K562 (cell line): ENCODE measurements at regions not wholly inside any gene's neighbourhood (a gene's known extent, or its start where the extent isn't known, plus 50 kb on each side); places are given as distances from the start of the nearest gene placed in this dataset.

Source experiments
- ATAC-seq: fragments of 200-7000 bp; cut with Tn5 transposase; 3 replicates; pipeline ENCODE4 v1.9.1; 2020; ENCODE audit warnings: moderate library complexity
- BruUV-seq: library from RNA; stranded (reverse); fragments of 400-500 nt; replicated peaks from 2 replicates; lab custom pipeline; 2021; lab: Mats Ljungman, UMichigan
- CTCF ChIA-PET: fragments of 300-600 bp; formaldehyde crosslinking; extraction: SDS; loops from one replicate; lab custom pipeline; 2021; ENCODE audit warnings: low intra/inter-chr PET ratio; lab: Yijun Ruan, JAX
- POLR2A ChIA-PET: fragments of 300-600, 350-650 bp; sonication (Branson Sonifier 250); formaldehyde crosslinking; extraction: SDS; loops from one replicate; lab custom pipeline; 2021; ENCODE audit warnings: antibody characterized with exemption, inconsistent platforms; lab: Yijun Ruan, JAX
- DNase-seq, 4 experiments: peaks; one replicate each; pipeline versions ENCODE4 v3.0.0 to v3.0.0-alpha.2; 2011 to 2018; ENCODE audit warnings: low spot score in 3 of 4, mixed read lengths in 3 of 4; ENCODE audit errors: extremely low read depth in 1 of 4
- FAIRE-seq: peaks from 2 replicates; lab custom pipeline; 2011; peaks lifted over from hg19 to GRCh38; lab: Jason Lieb, UNC
- H2AFZ ChIP-seq: 2 replicates; pipeline ENCODE4 v1.6.0; 2011; ENCODE audit warnings: low read depth, low read length, control low read depth, inconsistent platforms
- H3K27ac ChIP-seq: fragments of 200-600 bp; 3 replicates; pipeline ENCODE4 v1.8.0; 2011; ENCODE audit warnings: low read depth, mild to moderate bottlenecking, control low read depth, inconsistent platforms, low read length, moderate library complexity, mixed read lengths; ENCODE audit errors: extremely low read depth
- H3K27me3 ChIP-seq, 2 experiments: fragments of 300-600 bp in 1 of 2; 2 replicates in 1 of 2; 3 replicates in 1 of 2; pipeline versions ENCODE4 v1.6.0 to v1.8.0; 2011; ENCODE audit warnings: inconsistent platforms in 2 of 2, low read length in 2 of 2, mild to moderate bottlenecking in 1 of 2, mixed read lengths in 1 of 2, moderate library complexity in 1 of 2; ENCODE audit not compliant: control insufficient read depth in 2 of 2, insufficient read depth in 2 of 2
- H3K36me3 ChIP-seq: fragments of 300-600 bp; 3 replicates; pipeline ENCODE4 v1.8.0; 2011; ENCODE audit warnings: mild to moderate bottlenecking, low read length, inconsistent platforms; ENCODE audit not compliant: control insufficient read depth, insufficient read depth
- H3K4me1 ChIP-seq, 2 experiments: fragments of 200-600 bp in 1 of 2; replicated peaks in 1 of 2; 2 replicates in 1 of 2; 3 replicates in 1 of 2; pipeline versions ENCODE4 v1.5.1 to v1.8.0; 2011; ENCODE audit warnings: inconsistent platforms in 2 of 2, low read length in 2 of 2, mild to moderate bottlenecking in 1 of 2, mixed read lengths in 1 of 2, moderate library complexity in 1 of 2; ENCODE audit not compliant: control insufficient read depth in 2 of 2, insufficient read depth in 2 of 2
- H3K4me2 ChIP-seq: 2 replicates; pipeline ENCODE4 v1.6.1; 2011; ENCODE audit warnings: low read length, control low read depth, inconsistent platforms, mixed read lengths; ENCODE audit not compliant: insufficient read depth
- H3K4me3 ChIP-seq: fragments of 200-600 bp; sonication (generic), shearing (Covaris generic); 2 replicates; pipeline ENCODE4 v1.5.1; 2016; ENCODE audit warnings: control low read depth, inconsistent platforms
- H3K79me2 ChIP-seq: fragments of 200-600 bp; 3 replicates; pipeline ENCODE4 v1.8.0; 2011; ENCODE audit warnings: low read length, inconsistent platforms; ENCODE audit not compliant: control insufficient read depth, insufficient read depth
- H3K9ac ChIP-seq, 2 experiments: 2 replicates each; pipeline versions ENCODE4 v1.6.0 to v1.6.1; 2011; ENCODE audit warnings: low read depth in 2 of 2, low read length in 2 of 2, control low read depth in 1 of 2, inconsistent platforms in 1 of 2, mild to moderate bottlenecking in 1 of 2, mixed read lengths in 1 of 2; ENCODE audit not compliant: insufficient read depth in 1 of 2
- H3K9me1 ChIP-seq: one replicate; pipeline ENCODE4 v1.6.0; 2011; ENCODE audit warnings: inconsistent platforms, mild to moderate bottlenecking, low read length, moderate library complexity; ENCODE audit not compliant: control insufficient read depth, insufficient read depth
- H3K9me3 ChIP-seq: replicated peaks from 2 replicates; pipeline ENCODE4 v1.5.1; 2011; ENCODE audit warnings: low read depth, low read length, inconsistent platforms; ENCODE audit not compliant: control insufficient read depth, insufficient read depth
- H4K20me1 ChIP-seq: replicated peaks from 2 replicates; pipeline ENCODE4 v1.6.1; 2011; ENCODE audit warnings: low read length, inconsistent platforms, mixed read lengths; ENCODE audit not compliant: control insufficient read depth, insufficient read depth
- ATF2 ChIP-seq: sonication (generic); formaldehyde crosslinking; IDR thresholded peaks from 2 replicates; pipeline ENCODE4 v1.8.1; 2022; ENCODE audit warnings: missing genetic modification reagents
- BRF2 ChIP-seq: IDR thresholded peaks from 3 replicates; pipeline ENCODE4 v1.6.1; 2011; ENCODE audit warnings: borderline replicate concordance, mild to moderate bottlenecking; ENCODE audit not compliant: insufficient read length, insufficient read depth
- E2F1 ChIP-seq: sonication (generic); formaldehyde crosslinking; IDR thresholded peaks from 2 replicates; pipeline ENCODE4 v1.8.1; 2023; ENCODE audit warnings: mild to moderate bottlenecking, missing genetic modification reagents, moderate library complexity
- EGR1 ChIP-seq: fragments of 450-650 bp; conservative IDR thresholded peaks from 2 replicates; pipeline ENCODE4 v1.6.1; 2017; ENCODE audit warnings: mild to moderate bottlenecking
- HMGN3 ChIP-seq: IDR thresholded peaks from 2 replicates; pipeline ENCODE4 v1.6.1; 2011; ENCODE audit warnings: borderline replicate concordance, low read depth, mild to moderate bottlenecking, mixed read lengths, low read length; ENCODE audit not compliant: insufficient read length; ENCODE audit errors: extremely low read depth
- HNRNPLL ChIP-seq: fragments of 200-400 bp; formaldehyde crosslinking; IDR thresholded peaks from 2 replicates; pipeline ENCODE4 v1.6.1; 2017; ENCODE audit warnings: low read length, low read depth, mild to moderate bottlenecking; ENCODE audit not compliant: poor library complexity, severe bottlenecking
- NFE2L1 ChIP-seq: fragments of 450-650 bp; IDR thresholded peaks from 2 replicates; pipeline ENCODE4 v1.6.1; 2016; ENCODE audit warnings: missing genetic modification characterization, low read depth, mild to moderate bottlenecking, missing compliant biosample characterization, moderate library complexity, borderline replicate concordance
- PPARD ChIP-seq: fragments of 250-450 bp; sonication (Bioruptor Pico); IDR thresholded peaks from 2 replicates; pipeline ENCODE4 v1.8.0; 2022; ENCODE audit warnings: inconsistent platforms, mild to moderate bottlenecking, moderate library complexity
- SIX5 ChIP-seq, 2 experiments: IDR thresholded peaks; 2 replicates each; pipeline ENCODE4 v1.6.1; 2011; ENCODE audit warnings: low read length in 2 of 2, borderline replicate concordance in 1 of 2, low read depth in 1 of 2, mild to moderate bottlenecking in 1 of 2, moderate library complexity in 1 of 2; ENCODE audit not compliant: insufficient read depth in 1 of 2
- SOX6 ChIP-seq: fragments of 450-650 bp; IDR thresholded peaks from 2 replicates; pipeline ENCODE4 v1.6.1; 2014; ENCODE audit warnings: mild to moderate bottlenecking
- ZNF12 ChIP-seq: sonication (generic); formaldehyde crosslinking; IDR thresholded peaks from 2 replicates; pipeline ENCODE4 v1.4.0; 2020; ENCODE audit warnings: mild to moderate bottlenecking, missing genetic modification reagents
- ZNF764 ChIP-seq: fragments of 250-450 bp; sonication (Bioruptor Pico); IDR thresholded peaks from 2 replicates; pipeline ENCODE4 v1.4.0; 2020; ENCODE audit warnings: low read depth, mild to moderate bottlenecking, moderate library complexity
- WGBS: fragments of 100-300 bp; shearing (Covaris generic); methylation state at CpG from one replicate; pipeline ENCODE4 v1.1.6; 2016; ENCODE audit warnings: low coverage, mixed read lengths; ENCODE audit not compliant: insufficient coverage; ENCODE audit errors: missing lambda C conversion rate; 5-methylcytosine and 5-hydroxymethylcytosine counted together
- in situ Hi-C: fragments of 300-500 bp; cut with MboI; formaldehyde crosslinking; loops from 4 replicates; pipeline ENCODE4 v1.15.0; 2018; ENCODE audit warnings: inconsistent platforms, mixed read lengths
- intact Hi-C: fragments of 100-400 bp; cut with micrococcal nuclease; formaldehyde crosslinking; loops from 2 replicates; pipeline ENCODE4 v1.14.2; 2022
- TF ChIP-seq, protein P1 (sequence below): fragments of 450-650 bp; formaldehyde crosslinking; conservative IDR thresholded peaks from 2 replicates; pipeline ENCODE4 v1.4.0; 2022; ENCODE audit warnings: mild to moderate bottlenecking, missing genetic modification characterization

- WGBS = 0% methylated on average over 4 of the region's 4 CpGs
- Histone ChIP-seq H3K4me3 (no peak overlapping the region), H3K27me3 (peaks cover 8 to 54% of the 10 kb centered on the region in 2 experiments; a peak in 4 of 5 replicates), H2AFZ (no peak overlapping the region), H3K4me2 (no peak overlapping the region), H3K36me3 (no peaks in the 10 kb centered on the region), H3K9ac (no peak overlapping the region), H3K79me2 (no peaks in the 10 kb centered on the region), H3K9me3 (no peaks in the 10 kb centered on the region), H3K9me1 (no peaks in the 10 kb centered on the region), H4K20me1 (no peaks in the 10 kb centered on the region), H3K4me1 (no peaks in the 10 kb centered on the region; a peak in 2 of 5 replicates), H3K27ac (no peak overlapping the region)
- CTCF ChIA-PET = no interaction called here
- DNase-seq (no peak), FAIRE-seq (no peak), ATAC-seq (no peak)
- intact Hi-C loops = no loop called here
- POLR2A ChIA-PET = interaction anchor here (0.8 kb wide), 1 partner anchor 154 kb away, joined by 3 read pairs; no protein-coding TSS in a partner anchor
- no TSS peak for BruUV-seq
- in situ Hi-C loops = no loop called here
- TF ChIP-seq SIX5 (IDR thresholded peaks at IDR 0.05; ENCODE audit: borderline replicate concordance in 1 of 2, insufficient read depth in 1 of 2, low read depth in 1 of 2, low read length in 2 of 2) (no peak), HNRNPLL (no peak), NFE2L1 (tag) (no peak), BRF2 (no peak), ATF2 (no peak), E2F1 (CRISPR knock-in tag) (no peak), PPARD (no peak), ZNF12 (CRISPR knock-in tag) (no peak), HMGN3 (no peak), SOX6 (no peak), ZNF764 (CRISPR knock-in tag) (no peak), EGR1 (no peak)
- TF ChIP-seq, protein P1, sequence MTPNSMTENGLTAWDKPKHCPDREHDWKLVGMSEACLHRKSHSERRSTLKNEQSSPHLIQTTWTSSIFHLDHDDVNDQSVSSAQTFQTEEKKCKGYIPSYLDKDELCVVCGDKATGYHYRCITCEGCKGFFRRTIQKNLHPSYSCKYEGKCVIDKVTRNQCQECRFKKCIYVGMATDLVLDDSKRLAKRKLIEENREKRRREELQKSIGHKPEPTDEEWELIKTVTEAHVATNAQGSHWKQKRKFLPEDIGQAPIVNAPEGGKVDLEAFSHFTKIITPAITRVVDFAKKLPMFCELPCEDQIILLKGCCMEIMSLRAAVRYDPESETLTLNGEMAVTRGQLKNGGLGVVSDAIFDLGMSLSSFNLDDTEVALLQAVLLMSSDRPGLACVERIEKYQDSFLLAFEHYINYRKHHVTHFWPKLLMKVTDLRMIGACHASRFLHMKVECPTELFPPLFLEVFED (CRISPR knock-in tag) = no peak
Measured at GRCh38 chr9:91067306-91067860, 265.8 kb downstream of the SYK start.
